ENCODE measurements at regions not wholly inside any gene's neighbourhood (a gene's known extent, or its start where the extent isn't known, plus 50 kb on each side); places are given as distances from the start of the nearest gene placed in this dataset.

DNA sequence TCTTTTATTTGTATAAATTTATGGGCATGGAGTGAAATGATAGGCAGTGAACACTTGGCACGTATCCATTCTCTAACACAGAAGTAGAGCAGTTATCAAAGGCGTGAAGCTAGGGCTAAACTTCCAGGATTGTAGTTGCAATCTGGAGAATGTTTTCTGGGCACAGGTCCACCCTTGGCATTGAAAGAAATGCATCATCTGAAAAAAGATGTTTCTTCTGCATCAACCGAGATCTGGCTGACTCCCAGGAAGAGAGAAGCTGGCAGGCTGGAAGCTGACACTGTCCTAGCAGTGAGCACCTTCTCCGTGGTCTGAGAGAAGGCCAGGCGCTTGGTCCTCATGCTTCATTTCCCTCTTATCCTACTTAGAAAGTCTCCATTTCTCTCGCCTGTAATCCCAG lies 600.0 kb downstream of the BRD1 start:
- intact Hi-C loops (cut with micrococcal nuclease; ENCODE audit: unreplicated experiment) (no loop called here), in situ Hi-C loops (cut with HindIII; ENCODE audit: low pct_unique_long_range_greater_than_20kb, low sequenced_read_pairs) (no loop called here)
- no TSS peak for BruUV-seq (replicated peaks)
- ChIA-PET CTCF (no interaction called here), POLR2A (no interaction called here)
- no peak overlapping the region for H3K27ac ChIP-seq (ENCODE audit: low read length)
- TF ChIP-seq, protein P1, sequence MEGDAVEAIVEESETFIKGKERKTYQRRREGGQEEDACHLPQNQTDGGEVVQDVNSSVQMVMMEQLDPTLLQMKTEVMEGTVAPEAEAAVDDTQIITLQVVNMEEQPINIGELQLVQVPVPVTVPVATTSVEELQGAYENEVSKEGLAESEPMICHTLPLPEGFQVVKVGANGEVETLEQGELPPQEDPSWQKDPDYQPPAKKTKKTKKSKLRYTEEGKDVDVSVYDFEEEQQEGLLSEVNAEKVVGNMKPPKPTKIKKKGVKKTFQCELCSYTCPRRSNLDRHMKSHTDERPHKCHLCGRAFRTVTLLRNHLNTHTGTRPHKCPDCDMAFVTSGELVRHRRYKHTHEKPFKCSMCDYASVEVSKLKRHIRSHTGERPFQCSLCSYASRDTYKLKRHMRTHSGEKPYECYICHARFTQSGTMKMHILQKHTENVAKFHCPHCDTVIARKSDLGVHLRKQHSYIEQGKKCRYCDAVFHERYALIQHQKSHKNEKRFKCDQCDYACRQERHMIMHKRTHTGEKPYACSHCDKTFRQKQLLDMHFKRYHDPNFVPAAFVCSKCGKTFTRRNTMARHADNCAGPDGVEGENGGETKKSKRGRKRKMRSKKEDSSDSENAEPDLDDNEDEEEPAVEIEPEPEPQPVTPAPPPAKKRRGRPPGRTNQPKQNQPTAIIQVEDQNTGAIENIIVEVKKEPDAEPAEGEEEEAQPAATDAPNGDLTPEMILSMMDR (IDR thresholded peaks at IDR 0.05) = no peak
- TF ChIP-seq POLR2AphosphoS5 (IDR thresholded peaks at IDR 0.05; ENCODE audit: low read depth, low read length) (no peak), TCF7L2 (IDR thresholded peaks at IDR 0.05; ENCODE audit: low read depth, low read length) (no peak), SIN3A (IDR thresholded peaks at IDR 0.05; ENCODE audit: borderline replicate concordance, insufficient read depth, low read depth, low read length) (no peak)
- TF ChIP-seq, protein P2, sequence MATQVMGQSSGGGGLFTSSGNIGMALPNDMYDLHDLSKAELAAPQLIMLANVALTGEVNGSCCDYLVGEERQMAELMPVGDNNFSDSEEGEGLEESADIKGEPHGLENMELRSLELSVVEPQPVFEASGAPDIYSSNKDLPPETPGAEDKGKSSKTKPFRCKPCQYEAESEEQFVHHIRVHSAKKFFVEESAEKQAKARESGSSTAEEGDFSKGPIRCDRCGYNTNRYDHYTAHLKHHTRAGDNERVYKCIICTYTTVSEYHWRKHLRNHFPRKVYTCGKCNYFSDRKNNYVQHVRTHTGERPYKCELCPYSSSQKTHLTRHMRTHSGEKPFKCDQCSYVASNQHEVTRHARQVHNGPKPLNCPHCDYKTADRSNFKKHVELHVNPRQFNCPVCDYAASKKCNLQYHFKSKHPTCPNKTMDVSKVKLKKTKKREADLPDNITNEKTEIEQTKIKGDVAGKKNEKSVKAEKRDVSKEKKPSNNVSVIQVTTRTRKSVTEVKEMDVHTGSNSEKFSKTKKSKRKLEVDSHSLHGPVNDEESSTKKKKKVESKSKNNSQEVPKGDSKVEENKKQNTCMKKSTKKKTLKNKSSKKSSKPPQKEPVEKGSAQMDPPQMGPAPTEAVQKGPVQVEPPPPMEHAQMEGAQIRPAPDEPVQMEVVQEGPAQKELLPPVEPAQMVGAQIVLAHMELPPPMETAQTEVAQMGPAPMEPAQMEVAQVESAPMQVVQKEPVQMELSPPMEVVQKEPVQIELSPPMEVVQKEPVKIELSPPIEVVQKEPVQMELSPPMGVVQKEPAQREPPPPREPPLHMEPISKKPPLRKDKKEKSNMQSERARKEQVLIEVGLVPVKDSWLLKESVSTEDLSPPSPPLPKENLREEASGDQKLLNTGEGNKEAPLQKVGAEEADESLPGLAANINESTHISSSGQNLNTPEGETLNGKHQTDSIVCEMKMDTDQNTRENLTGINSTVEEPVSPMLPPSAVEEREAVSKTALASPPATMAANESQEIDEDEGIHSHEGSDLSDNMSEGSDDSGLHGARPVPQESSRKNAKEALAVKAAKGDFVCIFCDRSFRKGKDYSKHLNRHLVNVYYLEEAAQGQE (IDR thresholded peaks at IDR 0.05; ENCODE audit: insufficient read depth in 1 of 2, low read depth in 2 of 2, low read length in 1 of 2) = no peak
- no peaks in the 10 kb centered on the region for H3K9me3 ChIP-seq (ENCODE audit: control insufficient read depth, insufficient read depth, low read depth, low read length)
- H3K27me3 ChIP-seq (ENCODE audit: control insufficient read depth, insufficient read depth, low read length) = peaks cover 3% of the 10 kb centered on the region
- no peaks in the 10 kb centered on the region for H3K36me3 ChIP-seq (ENCODE audit: control insufficient read depth, insufficient read depth, low read length)
- no peak for DNase-seq (ENCODE audit: low read depth, low spot score)
- ATAC-seq = no peak
- no peak overlapping the region for H3K4me3 ChIP-seq (ENCODE audit: low read depth in 2 of 2, low read length in 2 of 2)
- no peaks in the 10 kb centered on the region for H3K4me1 ChIP-seq (ENCODE audit: control insufficient read depth, insufficient read depth, low read length)

DNA sequence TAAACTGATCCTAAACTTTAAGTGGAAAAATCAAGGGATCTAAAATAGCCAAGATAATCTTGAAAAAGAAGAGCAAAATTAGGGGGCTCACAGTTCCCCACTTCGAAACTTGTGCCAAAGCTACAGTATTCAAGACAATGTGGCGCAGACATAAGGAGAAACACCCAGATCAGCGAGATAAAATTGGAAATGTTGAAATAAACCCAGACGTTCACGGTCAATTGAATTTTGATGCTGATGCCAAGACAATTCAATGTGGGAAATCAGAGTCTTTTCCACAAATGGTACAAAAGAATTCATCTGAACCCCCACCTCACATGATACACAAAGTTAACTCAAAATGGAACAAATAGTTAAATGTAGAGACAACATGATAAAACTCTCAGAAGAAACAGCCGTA lies 601.6 kb downstream of the BRD1 start:
- Histone ChIP-seq H3K27ac (ENCODE audit: low read length) (no peak overlapping the region), H3K4me1 (ENCODE audit: control insufficient read depth, insufficient read depth, low read length) (no peaks in the 10 kb centered on the region), H3K4me3 (ENCODE audit: low read depth in 2 of 2, low read length in 2 of 2) (no peak overlapping the region), H3K36me3 (ENCODE audit: control insufficient read depth, insufficient read depth, low read length) (no peaks in the 10 kb centered on the region), H3K9me3 (ENCODE audit: control insufficient read depth, insufficient read depth, low read depth, low read length) (no peaks in the 10 kb centered on the region), H3K27me3 (ENCODE audit: control insufficient read depth, insufficient read depth, low read length) (peaks cover 3% of the 10 kb centered on the region)
- ChIA-PET CTCF (no interaction called here), POLR2A (no interaction called here)
- intact Hi-C loops (cut with micrococcal nuclease; ENCODE audit: unreplicated experiment) = no loop called here
- TF ChIP-seq, protein P2 (IDR thresholded peaks at IDR 0.05; ENCODE audit: insufficient read depth in 1 of 2, low read depth in 2 of 2, low read length in 1 of 2) = no peak
- TF ChIP-seq SIN3A (IDR thresholded peaks at IDR 0.05; ENCODE audit: borderline replicate concordance, insufficient read depth, low read depth, low read length) = no peak
- TF ChIP-seq, protein P1 (IDR thresholded peaks at IDR 0.05) = no peak
- TF ChIP-seq TCF7L2 (IDR thresholded peaks at IDR 0.05; ENCODE audit: low read depth, low read length) = no peak
- no peak for TF ChIP-seq POLR2AphosphoS5 (IDR thresholded peaks at IDR 0.05; ENCODE audit: low read depth, low read length)
- DNase-seq (ENCODE audit: low read depth, low spot score) (no peak), ATAC-seq (no peak)
- in situ Hi-C loops (cut with HindIII; ENCODE audit: low pct_unique_long_range_greater_than_20kb, low sequenced_read_pairs) = no loop called here
- BruUV-seq (replicated peaks) = no TSS peak

Measured in Panc1 (cell line).